HL-60 (cell line): ENCODE measurements at regions not wholly inside any gene's neighbourhood (a gene's known extent, or its start where the extent isn't known, plus 50 kb on each side); places are given as distances from the start of the nearest gene placed in this dataset.
"Not testable (repeated sequence)": the region's sequence is repeated elsewhere in the genome, so short reads cannot be mapped to it uniquely, and the experiment has no call there.

ENCODE experiments used
- DNase-seq, 2 experiments: peaks; one replicate each; pipeline ENCODE4 v3.0.0-alpha.2; 2010 to 2020; ENCODE audit warnings: low read depth in 1 of 2, low spot score in 1 of 2
- H3K27ac ChIP-seq: fragments of 250-450 bp; sonication (Bioruptor Pico); replicated peaks from 2 replicates; pipeline ENCODE4 v1.5.1; 2020; ENCODE audit warnings: mild to moderate bottlenecking, moderate library complexity
- H3K27me3 ChIP-seq: fragments of 250-450 bp; sonication (Bioruptor Pico); 2 replicates; pipeline ENCODE4 v1.5.1; 2021; ENCODE audit warnings: mild to moderate bottlenecking, moderate library complexity; ENCODE audit not compliant: insufficient read depth, poor library complexity, severe bottlenecking
- H3K4me3 ChIP-seq: replicated peaks from 2 replicates; pipeline ENCODE4 v1.5.1; 2011; ENCODE audit warnings: mild to moderate bottlenecking, control low read depth, low read length; ENCODE audit not compliant: insufficient read depth
- CTCF ChIP-seq: IDR thresholded peaks from one replicate; pipeline ENCODE4 v1.5.1; 2011; ENCODE audit warnings: low read length, control low read depth, inconsistent platforms; ENCODE audit not compliant: insufficient read depth
- GABPA ChIP-seq: IDR thresholded peaks from 2 replicates; pipeline ENCODE4 v1.6.1; 2012; ENCODE audit warnings: low read depth
- POLR2AphosphoS5 ChIP-seq: IDR thresholded peaks from 2 replicates; pipeline ENCODE4 v1.6.1; 2012; ENCODE audit warnings: low read depth
- REST ChIP-seq: IDR thresholded peaks from 2 replicates; pipeline ENCODE4 v1.6.1; 2012; ENCODE audit warnings: low read depth; ENCODE audit not compliant: insufficient replicate concordance
- SPI1 ChIP-seq: IDR thresholded peaks from 2 replicates; pipeline ENCODE4 v1.6.1; 2012; ENCODE audit warnings: low read depth, mild to moderate bottlenecking, borderline replicate concordance

- TF ChIP-seq SPI1 (no peak), REST (no peak), CTCF (no peak), GABPA (no peak), POLR2AphosphoS5 (no peak)
Observed at GRCh38 chr2:2455151-2455550, 124.1 kb upstream of the MYT1L start.

GRCh38 chr2:2452961-2453360 is 121.9 kb upstream of the MYT1L start:
- no peak for TF ChIP-seq GABPA
- TF ChIP-seq REST: no peak
- TF ChIP-seq POLR2AphosphoS5: no peak
- TF ChIP-seq SPI1: no peak
- TF ChIP-seq CTCF: no peak
- no peak overlapping the region for H3K4me3 ChIP-seq
- no peak overlapping the region for H3K27ac ChIP-seq
- H3K27me3 ChIP-seq: no peaks in the 10 kb centered on the region
- DNase-seq: no peak

More at GRCh38 chr2:2455151-2455550, 124.1 kb upstream of the MYT1L start:
- no peak overlapping the region for H3K27ac ChIP-seq
- DNase-seq: no peak
- H3K4me3 ChIP-seq: no peak overlapping the region
- H3K27me3 ChIP-seq: no peaks in the 10 kb centered on the region

- H3K27me3 ChIP-seq, DNase-seq, H3K27ac ChIP-seq, H3K4me3 ChIP-seq: not testable (repeated sequence)
Observed at GRCh38 chr2:2451275-2451674, 120.2 kb upstream of the MYT1L start.

GRCh38 chr2:2448178-2448577 is 117.1 kb upstream of the MYT1L start:
- TF ChIP-seq CTCF (no peak), REST (no peak), POLR2AphosphoS5 (no peak), SPI1 (no peak), GABPA (no peak)
- no peaks in the 10 kb centered on the region for H3K27me3 ChIP-seq
- H3K4me3 ChIP-seq: no peak overlapping the region
- no peak for DNase-seq
- H3K27ac ChIP-seq: no peak overlapping the region
